ENCODE measurements at regions not wholly inside any gene's neighbourhood (a gene's known extent, or its start where the extent isn't known, plus 50 kb on each side); places are given as distances from the start of the nearest gene placed in this dataset.

GRCh38 chr10:110370006-110370405, 65.3 kb upstream of the SMNDC1 start:
- 89% methylated on average over 4 of the region's 4 CpGs for WGBS
- H3K27me3 ChIP-seq (ENCODE audit: control insufficient read depth in 4 of 4, insufficient read depth in 4 of 4, low read length in 3 of 4) = no peaks in the 10 kb centered on the region
- no peak overlapping the region for H3K27ac ChIP-seq (ENCODE audit: low read depth in 1 of 2, low read length in 2 of 2)
- no peaks in the 10 kb centered on the region for H3K4me1 ChIP-seq (ENCODE audit: control insufficient read depth in 4 of 4, insufficient read depth in 4 of 4, low read length in 3 of 4)
- H3K9me3 ChIP-seq (ENCODE audit: control insufficient read depth in 4 of 4, low read length in 3 of 4) = no peaks in the 10 kb centered on the region
- H3K9ac ChIP-seq (ENCODE audit: low read depth in 1 of 2, low read length in 2 of 2) = no peak overlapping the region
- no peak for DNase-seq (ENCODE audit: low spot score)
- H3K4me3 ChIP-seq (ENCODE audit: low read depth in 1 of 3, low read length in 3 of 3) = no peak overlapping the region
- TF ChIP-seq JUND (IDR thresholded peaks at IDR 0.05) (no peak), YY1 (IDR thresholded peaks at IDR 0.05) (no peak), REST (IDR thresholded peaks at IDR 0.05) (no peak), SP1 (IDR thresholded peaks at IDR 0.05) (no peak), CTCF (IDR thresholded peaks at IDR 0.05; ENCODE audit: low read depth, low read length, missing input control) (no peak), HNF4A (conservative IDR thresholded peaks at IDR 0.05) (no peak), NR2F2 (IDR thresholded peaks at IDR 0.05) (no peak), EGR1 (IDR thresholded peaks at IDR 0.05; ENCODE audit: low read depth in 2 of 2) (no peak), TAF1 (conservative IDR thresholded peaks at IDR 0.05) (no peak), RAD21 (IDR thresholded peaks at IDR 0.05) (no peak), FOXA1 (IDR thresholded peaks at IDR 0.05) (no peak), MAX (IDR thresholded peaks at IDR 0.05) (no peak), HNF4G (IDR thresholded peaks at IDR 0.05) (no peak), FOXA2 (IDR thresholded peaks at IDR 0.05) (no peak), ATF3 (IDR thresholded peaks at IDR 0.05) (no peak), RXRA (IDR thresholded peaks at IDR 0.05) (no peak), GABPA (IDR thresholded peaks at IDR 0.05 in 1 of 2, conservative IDR thresholded peaks at IDR 0.05 in 1 of 2) (no peak), ZBTB33 (IDR thresholded peaks at IDR 0.05) (no peak)
- no peaks in the 10 kb centered on the region for H3K36me3 ChIP-seq (ENCODE audit: control insufficient read depth in 4 of 4, insufficient read depth in 3 of 4, low read depth in 1 of 4, low read length in 3 of 4)

Measured in liver (tissue), 8 donors.